GM12891 (cell line): ENCODE measurements at regions not wholly inside any gene's neighbourhood (a gene's known extent, or its start where the extent isn't known, plus 50 kb on each side); places are given as distances from the start of the nearest gene placed in this dataset.

Experiments used
- POLR2A ChIP-seq: IDR thresholded peaks from 2 replicates; pipeline ENCODE4 v1.6.1; 2011; ENCODE audit warnings: low read depth, low read length, control low read depth
- POLR2AphosphoS5 ChIP-seq: IDR thresholded peaks from 2 replicates; pipeline ENCODE4 v1.6.1; 2011; ENCODE audit warnings: low read depth, low read length, control low read depth

DNA sequence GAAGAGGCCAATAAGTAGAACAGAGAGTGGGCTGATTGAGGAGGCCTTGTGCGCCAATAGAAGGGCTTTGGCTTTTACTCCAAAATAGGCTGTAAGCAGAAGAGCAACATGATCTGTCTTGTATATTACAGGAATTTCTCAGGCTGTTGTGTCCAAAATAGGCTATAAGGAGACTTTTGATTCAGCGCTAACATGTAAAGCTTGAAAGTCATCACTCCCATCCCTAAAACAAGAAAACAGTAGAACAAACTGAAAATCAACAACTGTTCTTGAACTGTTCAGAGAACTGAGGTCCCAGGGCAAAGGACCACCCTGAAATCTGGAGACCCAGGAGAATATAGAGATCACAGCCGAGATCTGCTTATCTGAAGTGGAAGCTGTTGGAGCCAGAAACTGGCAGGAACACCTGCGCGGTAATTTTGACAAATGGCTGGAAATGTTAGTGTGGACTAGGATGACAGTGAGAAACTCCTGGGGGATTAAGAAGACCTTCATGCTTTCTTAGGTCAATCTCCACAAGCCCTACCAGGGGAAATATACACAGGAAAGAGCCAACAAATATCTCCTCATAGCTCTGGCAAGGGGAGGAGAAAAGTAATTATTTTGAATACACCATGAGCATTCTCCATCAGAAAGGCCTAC lies 258.6 kb downstream of the RBM43 start:
- no peak for TF ChIP-seq POLR2AphosphoS5
- TF ChIP-seq POLR2A, result no peak
